ENCODE measurements at regions not wholly inside any gene's neighbourhood (a gene's known extent, or its start where the extent isn't known, plus 50 kb on each side); places are given as distances from the start of the nearest gene placed in this dataset.
"Not testable (repeated sequence)": the region's sequence is repeated elsewhere in the genome, so short reads cannot be mapped to it uniquely, and the experiment has no call there.

GRCh38 chr20:53668992-53669391, 75.4 kb upstream of the ZNF217 start:
- DNase-seq (ENCODE audit: low spot score): no peak

GRCh38 chr20:53666144-53666543, 72.5 kb upstream of the ZNF217 start:
- no peak for DNase-seq (ENCODE audit: low spot score)

- no peak for DNase-seq (ENCODE audit: low spot score)
Measured at GRCh38 chr20:53664121-53664520, 70.5 kb upstream of the ZNF217 start.

DNA sequence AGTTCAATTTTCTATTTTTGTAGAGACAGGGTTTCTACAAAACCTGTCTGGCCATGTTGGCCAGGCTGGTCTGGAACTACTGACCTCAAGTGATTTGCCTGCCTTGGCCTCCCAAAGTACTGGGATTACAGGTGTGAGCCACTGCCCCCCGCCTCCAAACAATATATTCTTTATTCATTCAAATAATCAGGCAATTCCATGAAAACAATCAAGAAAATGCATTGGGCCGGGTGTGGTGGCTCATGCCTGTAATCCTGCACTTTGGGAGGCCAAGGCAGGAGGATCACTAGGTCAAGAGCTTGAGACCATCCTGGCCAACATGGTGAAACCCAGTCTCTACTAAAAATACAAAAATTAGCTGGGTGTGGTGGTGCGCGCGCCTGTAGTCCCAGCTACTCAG, 69.9 kb upstream of the ZNF217 start:
- not testable (repeated sequence) for DNase-seq (ENCODE audit: low spot score)

DNA sequence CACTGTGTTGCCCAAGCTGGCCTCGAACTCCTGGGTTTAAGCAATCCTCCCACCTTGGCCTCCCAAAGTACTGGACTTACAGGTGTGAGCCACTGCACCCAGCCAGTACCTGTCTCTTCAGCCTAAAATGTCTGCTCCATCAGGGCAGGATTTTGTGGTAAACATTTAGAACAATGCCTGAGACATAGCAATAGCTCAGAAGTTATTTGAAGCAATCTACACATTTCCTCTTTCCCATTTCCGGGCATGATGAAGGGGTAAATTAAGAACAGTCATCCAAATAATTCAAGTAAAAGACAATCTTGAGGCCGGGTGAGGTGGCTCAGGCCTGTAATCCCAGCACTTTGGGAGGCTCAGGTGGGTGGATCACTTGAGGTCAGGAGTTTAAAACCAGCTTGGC, 69.0 kb upstream of the ZNF217 start:
- no peak for DNase-seq (ENCODE audit: low spot score)

DNA sequence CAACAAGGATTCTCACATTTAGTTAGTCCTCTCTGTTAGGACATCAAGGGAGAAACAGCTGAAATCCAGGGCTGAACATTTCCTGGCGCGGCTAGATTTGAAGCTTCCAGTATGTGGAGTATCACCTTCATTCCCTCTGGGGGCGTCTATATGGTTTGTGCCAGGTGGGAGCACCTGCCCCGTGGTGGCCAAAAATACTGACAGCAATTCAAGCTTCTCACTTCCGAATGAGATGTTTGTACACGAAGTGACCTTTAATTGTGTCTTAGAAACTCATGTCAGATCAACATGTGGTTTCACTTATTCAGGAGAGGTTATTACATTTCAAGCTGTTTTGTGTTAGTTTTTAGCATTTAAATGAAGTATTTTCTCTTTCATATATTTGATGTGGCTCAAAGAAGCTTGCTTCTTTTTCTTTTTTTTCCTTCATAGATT, 67.3 kb upstream of the ZNF217 start:
- DNase-seq (ENCODE audit: low spot score): no peak

- no peak for DNase-seq (ENCODE audit: low spot score)
Measured at GRCh38 chr20:53660078-53660909, 66.7 kb upstream of the ZNF217 start.

- DNase-seq (ENCODE audit: low spot score): no peak
Measured at GRCh38 chr20:53658973-53659372, 65.3 kb upstream of the ZNF217 start.

DNA sequence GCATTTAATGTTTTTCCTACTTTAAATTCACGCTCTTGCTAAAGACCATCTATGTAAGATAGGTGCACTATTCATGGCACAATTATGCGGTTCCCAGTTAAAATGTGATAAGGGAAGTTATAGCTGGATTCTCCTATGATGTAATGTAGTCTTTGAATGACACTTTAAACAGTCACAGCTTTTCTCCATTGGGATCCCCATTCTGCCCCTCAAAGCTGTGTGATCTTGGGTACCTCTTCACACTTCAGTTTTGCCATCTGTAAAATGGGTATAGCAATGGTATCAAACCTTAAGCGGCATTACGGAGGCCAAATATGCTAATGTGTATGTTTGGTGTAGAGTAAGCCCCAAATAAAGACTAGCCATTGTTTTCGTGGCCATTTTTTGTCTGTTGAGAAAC, 64.7 kb upstream of the ZNF217 start:
- DNase-seq (ENCODE audit: low spot score): no peak

DNA sequence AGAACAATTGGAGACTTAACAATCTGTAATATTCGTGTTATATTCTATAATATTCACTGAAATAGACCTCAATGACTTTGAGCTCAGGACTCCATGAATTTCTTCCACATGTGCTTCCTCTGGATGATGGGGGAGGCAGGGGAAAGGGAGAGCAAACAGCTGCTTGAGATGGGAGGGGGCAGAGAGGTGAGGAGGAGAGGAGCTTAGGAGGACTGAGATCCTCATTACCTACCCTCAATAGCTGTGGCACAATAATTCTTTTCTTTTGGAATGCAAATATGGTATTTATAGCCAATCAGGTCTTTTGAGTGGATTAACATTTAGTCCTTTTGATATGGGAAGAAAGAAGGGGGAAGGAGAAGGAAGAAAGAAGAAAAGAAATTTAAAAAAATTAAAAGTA, 64.1 kb upstream of the ZNF217 start:
- no peak for DNase-seq (ENCODE audit: low spot score)

DNA sequence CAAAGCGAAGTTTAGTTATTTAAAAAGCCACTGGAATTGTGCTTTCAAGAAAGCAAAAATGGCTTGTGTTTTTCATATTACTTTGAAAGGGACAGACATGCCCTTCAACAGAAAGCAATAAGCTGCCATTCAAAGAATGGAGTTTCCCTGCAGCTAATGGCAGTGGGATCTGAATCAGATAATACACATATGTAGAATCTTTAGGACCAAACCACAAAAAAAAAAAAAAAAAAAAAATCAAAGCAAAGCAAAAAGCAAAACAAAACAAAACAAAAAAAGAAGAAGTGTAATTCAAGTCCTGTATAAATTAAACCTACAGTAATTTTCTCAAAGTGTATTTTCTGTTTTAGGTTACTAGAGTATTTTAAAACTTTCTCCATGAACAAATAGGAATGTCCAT, 63.6 kb upstream of the ZNF217 start:
- DNase-seq (ENCODE audit: low spot score): no peak

DNA sequence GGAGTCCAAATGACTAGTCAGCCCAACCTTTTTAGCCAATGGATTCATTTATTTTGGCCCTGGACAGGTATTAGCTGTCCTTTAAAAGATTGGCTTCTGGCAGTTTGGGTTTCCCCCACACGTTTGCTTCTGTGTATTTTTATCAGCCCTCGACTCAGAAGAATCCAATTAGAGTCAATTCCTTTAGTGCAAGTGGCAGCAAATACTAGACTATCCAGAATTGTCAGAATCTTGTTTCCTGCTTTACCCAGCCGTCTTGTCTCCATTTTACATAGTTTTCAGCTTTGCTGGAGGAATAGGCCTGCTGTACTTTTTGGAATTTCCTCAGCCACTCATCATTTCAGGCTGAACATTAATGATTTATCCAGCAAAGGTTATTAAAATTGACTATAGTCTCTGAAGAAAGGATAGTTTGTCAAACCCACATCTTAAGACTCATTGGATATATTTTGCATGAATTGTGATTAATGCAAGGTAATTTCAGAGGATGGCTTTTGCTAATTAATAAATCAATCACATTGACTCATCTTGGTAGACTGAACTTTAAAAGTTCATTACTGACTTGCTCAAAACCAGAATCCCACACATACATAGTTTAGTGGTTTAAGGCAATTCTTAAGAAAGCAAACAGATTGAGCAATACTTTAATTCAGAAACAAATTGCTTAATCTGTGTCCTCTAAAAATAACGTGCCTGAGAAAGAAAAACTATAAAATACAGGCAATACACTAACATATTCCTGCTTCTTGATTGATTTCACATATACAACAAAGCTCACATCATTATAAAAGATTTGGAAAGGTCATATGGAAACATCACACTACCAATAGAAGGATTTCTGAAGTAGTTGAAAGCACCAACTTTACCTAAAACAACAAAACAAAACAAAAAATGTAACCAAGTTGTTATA, 62.9 kb upstream of the ZNF217 start:
- DNase-seq (ENCODE audit: low spot score): no peak

GRCh38 chr20:53655625-53656292, 62.1 kb upstream of the ZNF217 start:
- no peak for DNase-seq (ENCODE audit: low spot score)

- peak; percentile 52 for DNase-seq (ENCODE audit: low spot score)
Measured at GRCh38 chr20:53654932-53655624, 61.4 kb upstream of the ZNF217 start.

DNA sequence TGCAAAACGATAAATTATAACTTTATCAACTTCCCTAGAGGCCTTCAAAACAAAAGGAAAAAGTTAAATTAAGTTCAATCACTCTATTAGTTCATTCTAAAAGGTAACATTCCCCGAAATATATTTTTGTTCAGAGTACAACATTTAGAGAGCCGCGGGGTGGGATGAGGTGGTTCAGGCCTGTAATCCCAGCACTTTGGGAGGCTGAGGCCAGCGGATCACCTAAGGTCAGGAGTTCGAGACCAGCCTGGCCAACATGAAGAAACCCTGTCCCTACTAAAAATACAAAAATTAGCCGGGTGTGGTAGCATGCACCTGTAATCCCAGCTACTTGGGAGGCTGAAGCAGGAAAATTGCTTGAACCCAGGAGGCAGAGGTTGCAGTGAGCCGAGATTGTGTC, 60.9 kb upstream of the ZNF217 start:
- DNase-seq (ENCODE audit: low spot score): not testable (repeated sequence)

GRCh38 chr20:53652859-53653517, 59.3 kb upstream of the ZNF217 start:
- peak; percentile 49 for DNase-seq (ENCODE audit: low spot score)

DNA sequence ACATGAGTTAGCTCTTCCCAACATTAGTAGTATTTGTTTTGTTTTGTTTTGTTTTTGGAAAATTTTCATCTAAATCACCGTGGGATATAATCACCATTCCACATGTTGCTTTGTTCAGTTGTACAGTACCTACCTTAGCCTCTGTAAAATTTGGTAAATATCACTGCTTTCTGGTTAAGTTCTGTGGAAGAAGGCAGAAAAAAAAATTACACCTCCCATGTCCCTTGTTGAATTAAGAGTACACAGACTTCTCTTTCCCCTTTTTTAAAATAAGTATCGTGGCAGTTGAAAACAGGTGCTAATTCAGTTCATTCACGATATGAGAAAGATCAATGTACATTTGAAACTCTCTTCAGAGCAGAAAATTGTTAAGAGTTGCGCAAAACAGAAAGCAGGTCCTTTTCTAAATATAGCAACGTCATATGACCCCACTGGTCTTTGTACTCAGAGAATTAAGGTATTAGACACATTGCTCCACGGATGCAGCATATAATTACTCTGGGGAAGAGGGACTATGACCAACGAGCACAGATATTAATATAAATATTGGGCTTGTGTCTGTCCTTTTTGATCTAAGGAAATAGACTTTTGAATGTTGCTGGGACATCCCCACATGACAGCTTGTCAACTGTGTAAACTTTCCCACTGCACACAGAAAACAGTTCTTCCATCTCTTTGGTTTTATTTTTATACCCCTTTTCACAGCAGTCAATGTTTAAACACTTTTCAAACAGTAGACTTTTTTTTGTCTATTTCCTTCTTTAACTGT, 58.6 kb upstream of the ZNF217 start:
- peak; percentile 87 for DNase-seq (ENCODE audit: low spot score)

DNA sequence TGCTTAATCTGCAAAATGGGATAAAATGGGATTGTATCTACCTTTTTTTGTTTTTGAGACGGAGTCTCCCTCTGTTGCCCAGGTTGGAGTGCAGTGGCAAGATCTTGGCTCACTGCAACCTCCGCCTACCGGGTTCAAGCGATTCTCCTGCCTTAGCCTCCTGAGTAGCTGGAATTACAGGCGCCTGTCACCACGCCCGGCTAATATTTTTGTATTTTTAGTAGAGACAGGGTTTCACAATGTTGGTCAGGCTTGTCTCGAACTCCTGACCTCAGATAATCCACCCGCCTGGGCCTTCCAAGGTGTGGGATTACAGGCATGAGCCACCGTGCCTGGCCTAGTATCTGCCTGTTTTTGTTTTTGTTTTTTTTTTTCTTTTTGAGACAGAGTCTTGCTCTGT, 55.9 kb upstream of the ZNF217 start:
- DNase-seq (ENCODE audit: low spot score): not testable (repeated sequence)

DNA sequence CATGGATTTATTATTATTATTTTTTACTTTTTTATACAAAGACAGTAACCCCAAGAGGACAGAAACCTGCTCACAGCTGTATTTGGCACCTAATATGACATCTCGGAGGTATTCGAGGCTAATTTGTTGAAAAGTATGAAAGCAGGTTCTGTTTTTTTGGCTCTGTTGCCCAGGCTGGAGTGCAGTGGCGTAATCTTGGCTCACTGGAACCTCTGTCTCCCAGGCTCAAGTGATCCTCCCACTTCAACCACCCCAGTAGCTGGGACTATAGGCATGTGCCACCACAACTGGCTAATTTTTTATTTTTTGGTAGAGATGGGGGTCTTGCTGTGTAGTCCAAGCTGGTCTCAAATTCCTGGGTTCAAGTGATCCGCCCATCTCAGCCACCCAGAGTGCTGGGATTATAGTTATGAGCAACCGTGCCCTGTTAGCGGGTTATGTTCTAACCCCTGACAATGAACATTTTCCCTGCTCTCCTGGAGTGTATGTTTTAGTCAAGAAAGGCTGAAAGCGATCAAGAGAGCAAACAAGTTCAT, 53.7 kb upstream of the ZNF217 start:
- no peak for DNase-seq (ENCODE audit: low spot score)

- DNase-seq (ENCODE audit: low spot score): no peak
Measured at GRCh38 chr20:53646550-53646949, 52.9 kb upstream of the ZNF217 start.

DNA sequence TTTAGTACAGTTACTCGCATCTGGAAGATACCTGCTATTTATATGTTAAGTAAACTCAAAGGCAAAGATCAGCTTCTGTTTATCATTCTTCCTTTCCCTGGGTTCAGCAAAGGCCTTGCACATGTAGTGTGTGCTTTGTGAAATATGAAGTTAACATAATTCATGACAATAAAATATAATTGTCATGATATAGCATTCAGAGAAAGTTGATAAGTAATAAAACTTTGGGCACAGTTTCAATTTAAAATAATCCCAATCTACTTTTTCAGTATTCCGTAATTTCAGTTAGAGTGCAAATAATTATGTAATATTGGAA, 51.9 kb upstream of the ZNF217 start:
- no peak for DNase-seq (ENCODE audit: low spot score)

Data from NAMALWA (cell line).